Suprapubic skin (tissue), 4 donors: ENCODE measurements at regions not wholly inside any gene's neighbourhood (a gene's known extent, or its start where the extent isn't known, plus 50 kb on each side); places are given as distances from the start of the nearest gene placed in this dataset.

ENCODE experiments used
- CTCF ChIP-seq, 2 donors: fragments of 200-600 bp in 1 of 2; fragments of 450-650 bp in 1 of 2; sonication (generic) in 1 of 2; IDR thresholded peaks; one replicate each; pipeline ENCODE4 v1.5.1; 2016 to 2019; ENCODE audit warnings: antibody characterized with exemption in 2 of 2, mild to moderate bottlenecking in 1 of 2, moderate library complexity in 1 of 2
- EP300 ChIP-seq: sonication (generic); formaldehyde crosslinking; IDR thresholded peaks from one replicate; pipeline ENCODE4 v1.6.1; 2017; ENCODE audit warnings: antibody characterized with exemption
- POLR2A ChIP-seq, 2 donors: fragments of 450-650 bp; IDR thresholded peaks; one replicate each; pipeline ENCODE4 v1.6.1; 2017; ENCODE audit warnings: antibody characterized with exemption in 2 of 2, mild to moderate bottlenecking in 2 of 2, moderate library complexity in 2 of 2
- POLR2AphosphoS5 ChIP-seq, 3 donors: sonication (generic); formaldehyde crosslinking; IDR thresholded peaks; one replicate each; pipeline ENCODE4 v1.6.1; 2017; ENCODE audit warnings: antibody characterized with exemption in 3 of 3

GRCh38 chr1:113283914-113284313, 106.4 kb upstream of the MAGI3 start:
- no peak for TF ChIP-seq POLR2A (IDR thresholded peaks at IDR 0.05)
- TF ChIP-seq CTCF (IDR thresholded peaks at IDR 0.05): no peak
- no peak for TF ChIP-seq POLR2AphosphoS5 (IDR thresholded peaks at IDR 0.05)
- TF ChIP-seq EP300: no peak
